ENCODE measurements at regions not wholly inside any gene's neighbourhood (a gene's known extent, or its start where the extent isn't known, plus 50 kb on each side); places are given as distances from the start of the nearest gene placed in this dataset.

DNA sequence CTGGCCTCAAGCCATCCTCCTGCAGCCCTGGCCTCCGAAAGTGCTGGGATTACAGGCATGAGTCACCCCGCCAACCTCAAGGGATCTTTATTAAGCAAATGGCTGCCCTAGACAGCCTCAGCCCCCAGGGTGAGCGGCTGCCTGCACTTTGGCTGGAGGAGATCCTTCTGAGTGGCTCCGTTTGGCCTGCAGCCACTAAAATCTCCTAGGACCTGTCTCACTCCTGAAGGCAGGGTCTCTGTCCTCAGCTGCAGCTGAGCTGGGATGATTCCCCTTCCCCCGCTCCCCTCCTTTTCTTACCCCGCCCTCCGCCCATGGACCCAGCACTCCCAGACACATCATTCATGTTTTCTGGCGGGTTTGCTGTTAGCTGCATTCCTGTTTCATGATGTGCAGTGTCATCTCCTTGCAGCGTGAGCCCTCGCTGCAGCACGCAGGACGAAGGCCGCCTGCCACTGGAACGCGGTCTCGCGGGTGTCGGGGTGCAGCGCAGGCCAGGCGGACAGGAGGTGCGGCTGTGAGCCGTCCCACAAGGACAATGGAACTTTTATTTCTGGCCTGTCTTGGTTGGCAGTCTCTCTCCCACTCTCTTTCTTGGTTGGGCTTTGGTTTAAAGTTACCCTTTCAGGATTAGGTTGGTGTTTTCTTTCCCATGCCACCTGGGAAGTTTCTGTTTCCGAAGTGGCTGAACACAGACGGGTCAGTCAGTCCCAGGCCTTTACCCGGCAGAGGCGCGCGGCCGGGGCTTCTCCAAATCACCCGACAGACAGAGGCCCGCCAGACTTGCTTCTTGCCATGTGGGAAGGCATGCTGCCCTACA lies 137.1 kb downstream of the FOXD1 start:
- Histone ChIP-seq H2AK5ac (ENCODE audit: low read depth, low read length) (peak overlapping the region; percentile 88), H3K79me1 (ENCODE audit: low read depth in 1 of 2, low read length in 2 of 2) (no peaks in the 10 kb centered on the region), H2BK20ac (ENCODE audit: low read depth, low read length) (peak overlapping the region; percentile 82), H3K9ac (ENCODE audit: low read depth, low read length) (peak overlapping the region; percentile 30), H2BK15ac (ENCODE audit: low read depth, low read length) (peak overlapping the region; percentile 93; the same call in 2 of the 3 replicates), H2BK5ac (ENCODE audit: low read depth, low read length, poor library complexity, severe bottlenecking) (peak overlapping the region; percentile 80), H3K9me3 (ENCODE audit: control insufficient read depth, insufficient read depth, low read length) (no peaks in the 10 kb centered on the region), H2AFZ (replicated peaks; ENCODE audit: low read length, poor library complexity) (peak overlapping the region; percentile 85), H4K20me1 (ENCODE audit: insufficient read depth, low read length) (no peaks in the 10 kb centered on the region), H3K4me2 (ENCODE audit: low read depth, low read length) (peak overlapping the region; percentile 51), H3K4me1 (ENCODE audit: control insufficient read depth, insufficient read depth, low read length) (peaks cover 14% of the 10 kb centered on the region), H3K27ac (ENCODE audit: insufficient read depth, low read length) (peak overlapping the region; percentile 74), H3K36me3 (ENCODE audit: control insufficient read depth, insufficient read depth, low read length) (no peaks in the 10 kb centered on the region), H3K23ac (ENCODE audit: low read depth, low read length) (peak overlapping the region; percentile 94), H4K8ac (ENCODE audit: low read depth in 2 of 2, low read length in 2 of 2) (peak overlapping the region; percentile 38 to 89), H3K9me1 (ENCODE audit: insufficient read depth, low read length) (peaks cover 7% of the 10 kb centered on the region), H3K4ac (ENCODE audit: low read depth, low read length) (peak overlapping the region; percentile 93), H3K14ac (replicated peaks; ENCODE audit: low read depth, low read length) (peak overlapping the region; percentile 68), H3K27me3 (ENCODE audit: control insufficient read depth, insufficient read depth, low read length) (peaks cover 3% of the 10 kb centered on the region; the same call in 1 of the 2 replicates), H3K4me3 (ENCODE audit: insufficient read depth, low read depth, low read length) (peak overlapping the region; percentile 4; the same call in 1 of the 2 replicates), H2BK120ac (ENCODE audit: low read depth, low read length) (peak overlapping the region; percentile 93), H3K18ac (ENCODE audit: low read depth, low read length) (peak overlapping the region; percentile 42), H3K56ac (ENCODE audit: extremely low read depth, insufficient read depth, low read length) (peak overlapping the region; percentile 77), H4K5ac (ENCODE audit: low read depth, low read length) (peak overlapping the region; percentile 5; the same call in 1 of the 2 replicates), H2AK9ac (replicated peaks; ENCODE audit: low read depth, low read length, poor library complexity) (peak overlapping the region; percentile 37), H4K91ac (ENCODE audit: insufficient read depth, low read depth, low read length) (peak overlapping the region; percentile 91)
- intact Hi-C loops (cut with micrococcal nuclease) = loop anchor here (1.0 to 5.0 kb wide), 4 partner anchors 53 to 354 kb away; partner anchors contain the start of genes FCHO2 and FOXD1
- peak; percentile 92 for DNase-seq
- ChIA-PET POLR2A (ENCODE audit: unreplicated experiment) (interaction anchor here (1.0 kb wide), 1 partner anchor 138 kb away, joined by 18 read pairs; the partner anchor contains the start of gene FOXD1), CTCF (interaction anchor here (0.6 to 3.6 kb wide), 10 partner anchors 10 to 1081 kb away, joined by 3 to 12 read pairs (median 4); no protein-coding TSS in a partner anchor)
- BruUV-seq (replicated peaks) = no TSS peak
- peak; percentile 85 for ATAC-seq (ENCODE audit: low read depth)
- dilution Hi-C loops (cut with HindIII; ENCODE audit: low sequenced_read_pairs, unreplicated experiment) = no loop called here
- WGBS, 2 experiments (ENCODE audit: extremely low coverage in 2 of 2, insufficient read length in 1 of 2) = 3% methylated on average over 13 of the region's 31 CpGs; no CpG with 5 or more reads in 1 of the 2 experiments
- in situ Hi-C loops (cut with MboI; ENCODE audit: low sequenced_read_pairs) = no loop called here
- TF ChIP-seq FOS (IDR thresholded peaks at IDR 0.05; ENCODE audit: low read depth, low read length) (peak; percentile 52), POLR2A (IDR thresholded peaks at IDR 0.05; ENCODE audit: low read depth, low read length) (peak; percentile 39; the same call in 1 of the 2 replicates), MAZ (IDR thresholded peaks at IDR 0.05; ENCODE audit: borderline replicate concordance, low read depth, low read length) (peak; percentile 90), RAD21 (IDR thresholded peaks at IDR 0.05; ENCODE audit: low read length) (no peak), RCOR1 (IDR thresholded peaks at IDR 0.05; ENCODE audit: insufficient replicate concordance, low read length) (no peak), MXI1 (IDR thresholded peaks at IDR 0.05; ENCODE audit: borderline replicate concordance, low read depth, low read length) (peak; percentile 70), BHLHE40 (IDR thresholded peaks at IDR 0.05; ENCODE audit: low read depth, low read length) (peak; percentile 76), NFE2L2 (IDR thresholded peaks at IDR 0.05; ENCODE audit: low read depth, low read length) (peak; percentile 68; the same call in 1 of the 2 replicates), SMC3 (IDR thresholded peaks at IDR 0.05; ENCODE audit: low read depth, low read length) (peak; percentile 15; the same call in 1 of the 2 replicates), CEBPB (IDR thresholded peaks at IDR 0.05; ENCODE audit: low read depth, low read length) (0 out of 2 replicates have a peak, but pooled peaks have one; percentile 41)
- TF ChIP-seq, protein P1, sequence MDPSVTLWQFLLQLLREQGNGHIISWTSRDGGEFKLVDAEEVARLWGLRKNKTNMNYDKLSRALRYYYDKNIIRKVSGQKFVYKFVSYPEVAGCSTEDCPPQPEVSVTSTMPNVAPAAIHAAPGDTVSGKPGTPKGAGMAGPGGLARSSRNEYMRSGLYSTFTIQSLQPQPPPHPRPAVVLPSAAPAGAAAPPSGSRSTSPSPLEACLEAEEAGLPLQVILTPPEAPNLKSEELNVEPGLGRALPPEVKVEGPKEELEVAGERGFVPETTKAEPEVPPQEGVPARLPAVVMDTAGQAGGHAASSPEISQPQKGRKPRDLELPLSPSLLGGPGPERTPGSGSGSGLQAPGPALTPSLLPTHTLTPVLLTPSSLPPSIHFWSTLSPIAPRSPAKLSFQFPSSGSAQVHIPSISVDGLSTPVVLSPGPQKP (IDR thresholded peaks at IDR 0.05; ENCODE audit: borderline replicate concordance, low read depth, low read length) = no peak
- TF ChIP-seq, protein P2, sequence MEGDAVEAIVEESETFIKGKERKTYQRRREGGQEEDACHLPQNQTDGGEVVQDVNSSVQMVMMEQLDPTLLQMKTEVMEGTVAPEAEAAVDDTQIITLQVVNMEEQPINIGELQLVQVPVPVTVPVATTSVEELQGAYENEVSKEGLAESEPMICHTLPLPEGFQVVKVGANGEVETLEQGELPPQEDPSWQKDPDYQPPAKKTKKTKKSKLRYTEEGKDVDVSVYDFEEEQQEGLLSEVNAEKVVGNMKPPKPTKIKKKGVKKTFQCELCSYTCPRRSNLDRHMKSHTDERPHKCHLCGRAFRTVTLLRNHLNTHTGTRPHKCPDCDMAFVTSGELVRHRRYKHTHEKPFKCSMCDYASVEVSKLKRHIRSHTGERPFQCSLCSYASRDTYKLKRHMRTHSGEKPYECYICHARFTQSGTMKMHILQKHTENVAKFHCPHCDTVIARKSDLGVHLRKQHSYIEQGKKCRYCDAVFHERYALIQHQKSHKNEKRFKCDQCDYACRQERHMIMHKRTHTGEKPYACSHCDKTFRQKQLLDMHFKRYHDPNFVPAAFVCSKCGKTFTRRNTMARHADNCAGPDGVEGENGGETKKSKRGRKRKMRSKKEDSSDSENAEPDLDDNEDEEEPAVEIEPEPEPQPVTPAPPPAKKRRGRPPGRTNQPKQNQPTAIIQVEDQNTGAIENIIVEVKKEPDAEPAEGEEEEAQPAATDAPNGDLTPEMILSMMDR (conservative IDR thresholded peaks at IDR 0.05; ENCODE audit: low read depth, low read length) = no peak
- TF ChIP-seq, protein P3, sequence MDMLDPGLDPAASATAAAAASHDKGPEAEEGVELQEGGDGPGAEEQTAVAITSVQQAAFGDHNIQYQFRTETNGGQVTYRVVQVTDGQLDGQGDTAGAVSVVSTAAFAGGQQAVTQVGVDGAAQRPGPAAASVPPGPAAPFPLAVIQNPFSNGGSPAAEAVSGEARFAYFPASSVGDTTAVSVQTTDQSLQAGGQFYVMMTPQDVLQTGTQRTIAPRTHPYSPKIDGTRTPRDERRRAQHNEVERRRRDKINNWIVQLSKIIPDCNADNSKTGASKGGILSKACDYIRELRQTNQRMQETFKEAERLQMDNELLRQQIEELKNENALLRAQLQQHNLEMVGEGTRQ (IDR thresholded peaks at IDR 0.05; ENCODE audit: low read depth, low read length) = no peak; the same call in 1 of the 2 replicates

Measured in IMR-90 (cell line).